KMS-11 (cell line): ENCODE measurements at regions not wholly inside any gene's neighbourhood (a gene's known extent, or its start where the extent isn't known, plus 50 kb on each side); places are given as distances from the start of the nearest gene placed in this dataset.

Experiments used
- H2AFZ ChIP-seq: fragments of 200-600 bp; sonication (generic); 2 replicates; pipeline ENCODE4 v1.6.1; 2016; ENCODE audit warnings: antibody characterized with exemption, mixed run types, low read depth
- H3K27ac ChIP-seq: fragments of 200-600 bp; sonication (generic); 2 replicates; pipeline ENCODE4 v1.6.1; 2016; ENCODE audit warnings: mild to moderate bottlenecking, mixed run types
- H3K27me3 ChIP-seq: fragments of 200-600 bp; sonication (generic); 2 replicates; pipeline ENCODE4 v1.6.1; 2017; ENCODE audit warnings: mild to moderate bottlenecking, low read depth, mixed run types, moderate library complexity; ENCODE audit not compliant: insufficient read depth
- H3K36me3 ChIP-seq: fragments of 200-600 bp; sonication (generic); 2 replicates; pipeline ENCODE4 v1.6.1; 2017; ENCODE audit warnings: mild to moderate bottlenecking, mixed run types; ENCODE audit not compliant: insufficient read depth
- H3K4me1 ChIP-seq: fragments of 200-600 bp; sonication (generic); 2 replicates; pipeline ENCODE4 v1.6.1; 2016; ENCODE audit warnings: mild to moderate bottlenecking, low read depth, mixed run types; ENCODE audit not compliant: poor library complexity, severe bottlenecking
- H3K4me2 ChIP-seq: fragments of 200-600 bp; sonication (generic); 2 replicates; pipeline ENCODE4 v1.7.0; 2016; ENCODE audit warnings: mild to moderate bottlenecking, mixed run types
- H3K4me3 ChIP-seq: fragments of 200-600 bp; sonication (generic); IDR thresholded peaks from 2 replicates; pipeline ENCODE4 v1.6.1; 2017; ENCODE audit warnings: low read depth, low read length, mixed read lengths; ENCODE audit not compliant: insufficient read depth
- H3K79me2 ChIP-seq: fragments of 200-600 bp; sonication (generic); 2 replicates; pipeline ENCODE4 v1.6.1; 2016; ENCODE audit warnings: low read depth, mixed run types; ENCODE audit not compliant: insufficient read depth
- H3K9ac ChIP-seq: fragments of 200-600 bp; sonication (generic); 2 replicates; pipeline ENCODE4 v1.6.1; 2016; ENCODE audit warnings: mild to moderate bottlenecking, mixed run types
- H4K20me1 ChIP-seq: fragments of 200-600 bp; sonication (generic); 2 replicates; pipeline ENCODE4 v1.6.1; 2016; ENCODE audit warnings: mild to moderate bottlenecking, mixed run types; ENCODE audit not compliant: insufficient read depth
- TF ChIP-seq, protein P1 (sequence below): fragments of 200-600 bp; sonication (generic); conservative IDR thresholded peaks from 2 replicates; pipeline ENCODE4 v1.6.1; 2017; ENCODE audit warnings: low read depth, mild to moderate bottlenecking, antibody characterized with exemption, low read length, moderate library complexity, mixed read lengths

DNA sequence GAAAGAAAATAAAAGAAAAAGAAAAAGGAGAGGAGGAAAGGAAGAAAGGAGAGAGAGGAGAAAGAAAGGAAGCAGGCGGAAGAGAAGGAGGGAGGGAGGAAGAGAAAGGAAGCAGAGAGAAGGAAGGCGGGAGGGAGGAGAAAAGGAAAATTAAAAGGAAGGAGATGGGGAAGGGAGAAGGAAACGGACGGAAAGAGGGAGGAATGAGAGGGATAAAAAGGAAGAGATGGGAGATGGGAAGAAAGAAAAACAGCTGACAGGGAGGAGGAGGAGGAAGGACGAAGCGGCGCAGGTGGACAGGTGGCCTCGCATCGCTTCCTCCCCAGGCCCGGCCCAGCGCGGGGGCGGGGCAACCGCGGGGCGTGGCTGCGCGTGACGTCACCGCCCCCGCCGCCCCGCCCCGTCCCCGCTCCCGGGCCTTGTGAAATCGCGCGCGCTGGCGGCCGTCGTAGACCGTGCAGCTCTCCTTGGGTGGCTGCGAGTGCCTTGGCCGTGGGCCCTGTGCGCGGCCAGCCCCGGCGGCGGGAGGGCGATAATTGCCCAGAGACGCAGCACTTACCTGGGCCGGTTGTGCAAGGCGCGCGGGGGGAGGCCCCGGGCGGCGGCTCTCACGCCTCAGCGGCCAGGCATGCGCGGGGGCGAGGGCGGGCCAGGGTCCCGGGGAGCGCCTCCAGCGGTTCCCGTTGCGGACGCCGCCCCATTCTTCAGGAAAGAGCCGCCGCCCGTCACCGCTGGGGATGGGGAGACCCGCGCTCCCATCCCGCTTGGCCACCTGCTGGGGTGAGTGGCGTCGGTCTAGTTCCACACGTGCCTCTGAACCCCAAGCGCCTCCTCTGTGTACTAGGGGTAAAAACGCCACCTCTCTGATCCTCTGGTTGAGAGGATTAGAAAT is 49.6 kb upstream of the FOXE1 start:
- TF ChIP-seq, protein P1, sequence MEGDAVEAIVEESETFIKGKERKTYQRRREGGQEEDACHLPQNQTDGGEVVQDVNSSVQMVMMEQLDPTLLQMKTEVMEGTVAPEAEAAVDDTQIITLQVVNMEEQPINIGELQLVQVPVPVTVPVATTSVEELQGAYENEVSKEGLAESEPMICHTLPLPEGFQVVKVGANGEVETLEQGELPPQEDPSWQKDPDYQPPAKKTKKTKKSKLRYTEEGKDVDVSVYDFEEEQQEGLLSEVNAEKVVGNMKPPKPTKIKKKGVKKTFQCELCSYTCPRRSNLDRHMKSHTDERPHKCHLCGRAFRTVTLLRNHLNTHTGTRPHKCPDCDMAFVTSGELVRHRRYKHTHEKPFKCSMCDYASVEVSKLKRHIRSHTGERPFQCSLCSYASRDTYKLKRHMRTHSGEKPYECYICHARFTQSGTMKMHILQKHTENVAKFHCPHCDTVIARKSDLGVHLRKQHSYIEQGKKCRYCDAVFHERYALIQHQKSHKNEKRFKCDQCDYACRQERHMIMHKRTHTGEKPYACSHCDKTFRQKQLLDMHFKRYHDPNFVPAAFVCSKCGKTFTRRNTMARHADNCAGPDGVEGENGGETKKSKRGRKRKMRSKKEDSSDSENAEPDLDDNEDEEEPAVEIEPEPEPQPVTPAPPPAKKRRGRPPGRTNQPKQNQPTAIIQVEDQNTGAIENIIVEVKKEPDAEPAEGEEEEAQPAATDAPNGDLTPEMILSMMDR: no peak
- Histone ChIP-seq H2AFZ (peak overlapping the region; percentile 99), H3K4me3 (no peak overlapping the region), H4K20me1 (no peaks in the 10 kb centered on the region), H3K4me1 (peaks cover 9% of the 10 kb centered on the region), H3K4me2 (peak overlapping the region; percentile 58), H3K27me3 (no peaks in the 10 kb centered on the region), H3K9ac (peak overlapping the region; percentile 77), H3K27ac (0 out of 2 replicates have a peak overlapping the region, but pooled peaks have one; percentile 31), H3K36me3 (no peaks in the 10 kb centered on the region), H3K79me2 (no peaks in the 10 kb centered on the region)
